Nucleus accumbens (tissue), 56 donors: ENCODE measurements at regions not wholly inside any gene's neighbourhood (a gene's known extent, or its start where the extent isn't known, plus 50 kb on each side); places are given as distances from the start of the nearest gene placed in this dataset.

Experiments used
- DNase-seq, 56 donors: peaks; one replicate each; lab custom pipeline; 2025; lab: John Stamatoyannopoulos, UW

DNA sequence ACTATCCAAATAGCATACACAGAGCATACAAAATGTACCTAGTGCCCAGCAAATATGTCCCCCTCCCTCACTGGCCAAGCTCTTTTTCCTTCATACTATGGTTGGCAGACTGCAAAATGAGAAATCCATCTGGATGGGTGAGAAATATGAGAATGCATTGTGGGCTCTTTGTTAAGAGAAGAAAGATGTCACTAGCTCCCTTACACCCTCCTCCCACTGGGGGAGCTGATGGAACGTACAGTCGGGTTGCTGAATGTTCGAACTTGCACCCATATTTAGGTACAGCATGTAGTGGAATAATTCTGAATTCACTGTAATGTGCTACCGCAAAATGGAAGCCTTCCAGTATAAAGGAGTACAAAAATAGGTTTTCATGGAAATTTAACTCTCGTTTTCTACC is 377.4 kb downstream of the GRIN2B start:
- no peak for DNase-seq

DNA sequence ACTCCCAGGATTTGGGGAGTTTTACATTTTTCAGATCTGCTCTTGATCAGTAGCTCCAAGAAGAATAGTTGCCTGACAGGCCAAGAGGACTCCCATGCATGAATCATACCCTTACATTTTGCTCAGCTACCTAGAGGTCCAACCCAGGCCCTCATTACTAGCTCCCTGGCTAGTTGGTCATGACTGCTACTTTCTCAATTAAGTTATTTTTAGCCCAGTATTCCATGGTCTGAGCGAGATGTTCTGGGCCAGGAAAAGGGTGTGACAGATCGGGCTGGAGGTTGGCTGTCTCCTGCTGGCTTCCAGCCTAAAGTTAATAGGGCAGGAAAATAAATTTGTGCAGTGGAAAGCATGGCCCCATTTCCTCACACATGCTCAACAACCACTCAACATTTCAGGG is 379.2 kb downstream of the GRIN2B start:
- no peak for DNase-seq

DNA sequence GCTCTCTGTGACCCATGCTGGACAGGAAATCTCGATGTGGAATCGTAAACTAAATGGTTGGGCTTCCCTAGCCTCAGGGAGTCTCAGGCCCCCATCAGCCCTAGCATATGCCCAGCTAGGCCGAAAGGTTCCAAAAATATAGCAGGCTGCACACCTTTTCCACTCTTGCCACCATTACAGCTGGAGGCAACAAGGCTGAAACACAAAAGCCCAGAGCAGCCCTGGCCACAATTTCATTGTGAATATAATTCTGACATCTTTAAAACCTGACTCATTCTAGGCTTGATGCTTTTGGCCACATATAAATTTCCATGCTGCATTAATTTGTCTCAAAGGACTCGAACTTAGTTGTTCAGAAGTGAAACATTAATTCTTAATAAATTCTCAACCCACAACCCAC is 382.2 kb downstream of the GRIN2B start:
- DNase-seq: no peak

DNA sequence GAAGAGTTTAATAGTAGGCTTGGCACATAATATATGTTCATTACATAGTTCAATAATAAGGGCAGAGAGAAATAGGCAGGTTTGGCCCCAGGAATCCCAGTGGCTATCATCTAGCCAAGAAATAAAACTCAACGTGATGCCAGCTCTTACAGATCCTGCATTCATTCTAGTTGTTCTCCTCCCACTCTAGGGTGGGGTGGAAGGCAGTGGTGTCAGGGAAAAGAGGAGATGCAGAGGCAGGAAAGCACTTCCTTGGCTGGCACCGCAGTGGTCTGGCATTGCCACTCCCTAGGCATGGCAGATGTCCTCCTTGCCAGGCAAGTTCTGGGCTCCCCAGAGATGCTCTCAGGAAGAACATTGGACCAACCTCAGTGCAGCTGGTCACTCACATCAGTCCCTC is 383.6 kb downstream of the GRIN2B start:
- DNase-seq: no peak

DNA sequence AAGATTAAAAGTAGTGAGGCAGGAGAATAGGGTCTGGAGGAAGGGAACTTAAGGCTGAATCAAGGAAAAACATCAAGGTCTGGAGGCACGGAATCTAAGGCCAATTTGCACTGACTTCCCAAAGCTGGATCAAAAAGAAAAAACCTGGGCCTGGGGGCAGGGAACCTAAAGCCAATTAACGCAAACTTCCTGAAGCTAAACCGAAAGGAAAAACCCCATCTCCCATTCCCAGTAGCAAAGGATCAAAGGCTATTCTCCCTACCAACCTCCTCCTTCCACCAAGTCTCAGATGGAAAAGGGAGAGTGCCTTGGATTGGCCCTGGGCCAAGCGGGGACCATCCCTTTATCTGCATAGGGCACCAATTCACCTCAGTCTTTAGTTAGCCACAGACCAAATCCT is 384.2 kb downstream of the GRIN2B start:
- no peak for DNase-seq

DNA sequence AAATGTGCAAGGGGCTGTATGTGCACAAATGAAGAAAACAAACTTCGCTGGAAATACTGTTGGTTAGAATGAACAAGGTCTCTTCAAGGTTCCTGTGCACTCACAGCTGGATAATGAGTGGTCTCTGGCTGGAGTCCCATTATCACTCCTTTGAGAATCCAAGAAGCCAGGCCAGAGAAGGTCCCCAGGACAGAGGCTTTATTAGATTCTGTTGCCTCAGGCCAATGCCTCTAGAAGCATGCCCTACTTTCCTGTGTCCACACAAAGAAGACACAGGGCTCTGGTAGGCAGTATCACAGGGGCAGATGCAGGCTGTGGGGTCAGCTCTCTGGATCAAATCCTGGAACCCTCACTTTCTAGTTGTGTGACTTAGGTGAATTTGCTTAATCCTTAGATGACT is 384.7 kb downstream of the GRIN2B start:
- DNase-seq: no peak

DNA sequence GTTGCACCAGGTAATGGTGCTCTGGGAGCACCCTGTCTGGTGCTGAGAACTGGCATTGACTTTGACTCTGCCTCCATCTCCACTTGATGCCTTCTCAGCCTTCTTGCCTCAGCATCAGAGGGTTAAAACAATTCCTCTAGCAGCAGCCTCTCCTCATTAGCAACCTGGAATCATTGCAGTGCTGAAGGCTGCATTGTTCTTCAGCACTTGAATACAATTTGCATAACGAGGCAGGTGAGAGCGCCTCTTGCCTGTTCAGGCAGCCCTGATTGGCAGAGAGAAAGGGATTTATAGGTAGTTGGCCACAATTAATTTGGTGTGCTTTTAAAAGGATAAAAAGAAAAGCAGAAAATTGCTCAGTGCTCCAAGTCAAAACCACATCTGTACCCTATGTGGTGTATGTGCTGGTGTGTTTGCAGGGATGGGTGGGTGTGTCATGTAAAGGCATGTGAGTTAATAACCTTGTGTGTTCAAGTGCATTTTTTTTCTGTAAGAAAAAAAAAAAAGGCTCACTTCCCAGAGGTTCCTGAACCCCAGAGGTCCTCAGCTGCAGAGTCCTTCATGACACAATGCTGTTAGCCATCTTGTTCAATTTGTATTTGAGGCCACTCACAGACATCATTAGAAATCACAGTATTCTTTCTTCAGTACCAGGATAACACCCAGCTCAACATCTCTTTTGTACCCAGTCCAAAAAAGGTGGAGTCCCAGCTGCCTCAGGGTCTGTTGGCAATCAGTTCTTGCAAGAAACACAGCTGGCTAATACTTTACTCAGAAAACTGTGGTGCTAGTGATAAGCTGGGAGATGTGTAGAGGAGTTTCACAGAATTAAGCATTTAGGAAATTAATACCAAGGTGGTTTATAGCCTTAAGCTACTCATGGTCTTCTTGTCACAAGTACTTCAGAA is 385.6 kb downstream of the GRIN2B start:
- peak in 6 of 56 donors; percentile 3 to 37 (median 34) for DNase-seq

DNA sequence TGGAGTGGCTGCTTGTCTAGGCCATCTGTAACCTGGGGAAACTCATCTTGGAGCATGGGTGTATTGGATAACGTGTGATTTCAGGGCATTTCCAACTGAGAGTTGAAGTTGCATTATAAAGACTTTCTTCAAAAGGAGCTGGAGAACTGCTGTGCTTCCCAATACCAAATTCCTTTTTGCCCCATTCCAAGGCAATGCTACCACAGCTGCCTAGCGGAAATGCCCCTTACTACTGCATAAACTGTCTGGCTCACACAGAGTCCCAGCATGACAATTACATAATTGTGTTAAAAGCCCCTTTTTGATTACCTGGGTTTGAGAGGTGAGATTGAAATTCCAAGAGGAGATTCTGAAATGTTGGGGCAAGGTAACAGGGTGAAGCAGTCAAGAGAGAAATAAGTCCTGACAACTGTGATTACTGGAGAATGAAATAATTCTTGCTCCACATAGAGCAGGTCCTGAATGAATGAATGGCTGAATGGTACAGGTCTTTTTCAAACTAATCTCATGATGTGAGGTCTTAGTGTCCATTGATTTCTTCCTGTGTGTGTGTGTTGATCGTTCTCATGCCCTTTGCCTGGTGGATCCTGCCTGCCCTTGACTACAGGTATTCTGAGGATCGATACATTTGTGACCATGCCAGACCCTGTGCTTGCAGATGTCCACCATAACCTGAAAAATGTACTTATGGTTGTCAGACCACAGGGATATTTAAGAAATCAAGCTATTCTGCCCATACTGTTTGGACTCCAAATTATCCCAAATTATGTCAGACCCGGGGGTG is 386.5 kb downstream of the GRIN2B start:
- no peak for DNase-seq

DNA sequence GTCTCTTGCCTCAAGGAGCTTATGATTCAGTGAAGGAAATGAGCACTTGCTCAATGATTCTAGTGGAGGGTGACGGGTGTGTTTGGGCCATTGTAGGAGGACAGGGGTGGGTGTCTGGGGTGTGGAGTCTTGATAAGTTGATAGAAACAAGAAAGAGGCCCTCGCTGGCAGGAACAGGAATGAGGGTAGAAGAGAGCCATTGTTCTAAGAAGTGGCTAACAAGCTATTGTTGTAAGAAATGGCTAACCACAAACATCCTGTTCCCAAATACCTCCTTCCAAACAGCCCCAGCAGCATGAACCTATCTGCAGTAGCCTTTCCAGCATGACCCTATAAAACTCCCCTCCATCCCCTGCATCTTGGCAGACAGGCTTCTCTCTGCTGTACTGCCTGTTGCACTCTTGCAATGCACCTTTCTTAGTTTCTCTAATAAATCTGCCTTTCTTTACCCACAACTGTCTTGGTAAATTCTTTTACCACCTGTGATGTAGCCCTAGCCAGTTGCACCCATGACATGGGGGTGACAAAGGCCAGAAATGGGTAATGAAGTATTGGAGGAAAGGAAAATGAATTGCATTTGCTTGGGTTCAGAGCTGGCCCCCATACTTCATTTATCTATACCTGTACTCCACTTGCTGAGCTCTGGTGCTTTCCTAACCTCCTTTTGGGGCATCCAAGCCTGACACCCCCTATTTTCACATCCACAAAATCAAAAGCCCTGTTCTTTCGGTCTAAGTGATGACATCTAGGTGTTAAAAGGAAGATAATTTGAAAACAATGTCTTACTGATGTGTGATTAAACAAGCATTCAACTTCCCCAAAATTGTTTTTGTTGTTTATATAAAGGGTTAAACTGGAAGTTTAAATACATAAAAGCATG is 389.1 kb downstream of the GRIN2B start:
- no peak for DNase-seq

DNA sequence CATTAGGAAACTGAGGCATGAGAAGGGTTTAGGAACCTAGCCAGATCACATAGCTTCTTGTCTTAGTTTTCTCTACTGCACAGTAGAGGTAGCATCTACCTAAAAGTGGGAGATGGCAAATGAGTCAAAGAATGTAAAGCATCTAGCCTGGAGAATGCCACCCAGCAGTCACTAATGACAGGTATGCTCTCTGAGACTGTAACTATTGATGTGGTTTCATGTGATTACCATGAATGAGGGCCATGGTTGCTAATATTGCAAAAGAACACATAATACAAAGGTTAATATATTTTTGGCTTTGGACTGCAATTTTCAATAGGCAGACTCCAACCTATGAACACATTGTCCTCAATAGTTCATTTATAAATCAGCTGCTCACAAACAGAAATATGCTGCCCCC is 389.9 kb downstream of the GRIN2B start:
- no peak for DNase-seq

DNA sequence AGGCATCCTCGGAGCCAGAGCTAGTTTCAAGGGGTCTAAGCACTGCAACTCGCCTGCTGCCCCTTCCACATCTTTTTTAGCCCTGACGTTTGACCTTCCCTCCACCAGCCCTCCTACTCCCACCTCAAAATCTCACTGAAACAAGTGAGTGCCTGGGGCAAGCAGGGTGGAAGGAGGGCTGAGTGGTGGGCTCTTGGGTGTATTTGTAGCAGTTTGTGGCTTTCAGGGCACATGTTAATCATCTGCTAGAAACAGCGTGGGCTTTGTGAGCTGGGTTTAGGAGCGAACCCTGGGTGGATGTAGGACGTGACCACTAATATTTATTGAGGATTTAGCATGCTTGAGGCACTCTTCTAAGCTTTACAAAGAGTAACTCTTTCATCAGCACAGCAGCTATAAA is 390.3 kb downstream of the GRIN2B start:
- no peak for DNase-seq

DNA sequence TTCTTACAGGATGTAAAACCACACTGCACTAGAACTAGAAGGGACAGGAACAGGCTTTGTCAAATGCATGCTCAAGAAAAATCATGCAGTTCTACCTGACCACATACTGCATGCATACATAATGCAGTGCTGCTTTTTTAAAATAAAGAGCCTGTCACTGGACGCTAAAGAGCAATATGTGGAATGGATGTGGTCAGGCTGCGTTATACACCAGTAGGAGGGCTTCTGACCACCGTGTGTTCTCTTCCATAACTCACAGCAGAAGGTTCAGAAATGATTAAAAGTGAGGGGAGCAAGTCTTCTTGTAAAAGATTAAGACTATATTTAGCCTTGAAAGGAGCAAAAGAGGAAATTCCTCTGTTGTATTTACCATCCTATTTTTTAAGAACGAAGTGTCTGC is 392.0 kb downstream of the EMP1 start:
- DNase-seq: no peak

DNA sequence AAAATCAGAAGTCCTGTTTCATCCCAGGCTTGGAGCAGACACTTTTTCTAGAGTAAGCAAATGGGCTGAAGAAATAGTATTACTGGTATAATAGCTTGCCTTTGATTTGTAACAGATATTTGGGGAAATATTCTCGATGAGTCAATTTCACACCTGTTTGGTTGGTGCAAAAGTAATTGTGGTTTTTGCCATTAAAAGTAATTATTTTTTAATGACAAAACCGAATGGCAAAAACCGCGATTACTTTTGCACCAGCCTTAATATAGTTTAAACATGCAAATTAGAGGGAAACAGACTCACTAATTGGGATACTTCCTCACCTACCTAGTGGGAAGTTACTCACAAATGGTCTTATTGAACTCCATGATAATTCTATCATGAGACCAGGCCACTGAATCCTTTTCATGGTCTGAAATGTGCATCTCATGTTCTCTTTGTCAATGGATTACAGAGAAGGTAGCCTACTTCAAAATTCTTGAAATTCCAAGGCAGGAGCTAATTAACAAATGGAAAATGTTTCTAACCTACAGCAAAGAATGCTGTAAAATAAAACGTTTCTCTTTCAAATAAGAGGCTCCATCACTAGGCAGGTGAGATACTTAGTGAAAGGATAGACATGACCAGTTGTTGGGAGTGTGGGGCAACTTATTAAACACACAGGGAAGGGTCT is 391.3 kb downstream of the EMP1 start:
- DNase-seq: no peak

DNA sequence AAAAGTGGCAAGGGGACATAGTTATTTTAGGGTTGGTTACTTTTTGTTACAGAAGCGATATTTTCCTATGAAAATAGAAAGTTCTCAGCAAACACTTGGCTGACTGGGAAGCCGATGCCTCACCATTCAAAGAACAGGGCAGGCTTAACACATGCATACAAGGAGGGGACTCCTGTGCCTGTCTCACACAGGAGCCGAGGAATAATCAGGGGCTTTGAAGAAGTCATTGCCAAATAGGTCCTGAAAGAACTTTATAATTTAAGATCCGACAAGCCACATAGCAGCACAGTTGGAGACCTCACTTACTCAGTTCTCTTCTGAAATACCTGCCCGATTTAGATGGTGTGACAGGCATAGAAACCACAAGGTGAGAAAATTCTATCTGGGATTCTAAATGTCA is 389.8 kb downstream of the EMP1 start:
- no peak for DNase-seq

DNA sequence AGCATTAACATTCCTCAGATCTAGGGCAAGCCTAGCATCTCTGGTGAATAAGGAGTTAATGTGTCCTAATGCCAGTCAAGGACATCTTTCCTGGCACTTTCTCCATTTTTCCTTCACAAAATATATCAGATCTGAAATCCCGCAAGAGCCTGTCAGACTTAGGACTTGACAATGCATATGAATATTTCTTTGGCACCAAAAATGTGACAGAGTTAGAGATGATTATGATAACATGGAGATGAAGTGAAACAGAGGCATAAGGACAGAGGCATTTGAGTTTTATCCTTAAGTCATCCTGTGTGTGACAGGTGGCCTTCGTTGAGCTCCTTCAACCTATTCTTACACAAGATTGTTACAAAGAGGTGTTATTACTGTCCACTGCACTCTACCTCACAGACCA is 388.0 kb downstream of the EMP1 start:
- DNase-seq: no peak

DNA sequence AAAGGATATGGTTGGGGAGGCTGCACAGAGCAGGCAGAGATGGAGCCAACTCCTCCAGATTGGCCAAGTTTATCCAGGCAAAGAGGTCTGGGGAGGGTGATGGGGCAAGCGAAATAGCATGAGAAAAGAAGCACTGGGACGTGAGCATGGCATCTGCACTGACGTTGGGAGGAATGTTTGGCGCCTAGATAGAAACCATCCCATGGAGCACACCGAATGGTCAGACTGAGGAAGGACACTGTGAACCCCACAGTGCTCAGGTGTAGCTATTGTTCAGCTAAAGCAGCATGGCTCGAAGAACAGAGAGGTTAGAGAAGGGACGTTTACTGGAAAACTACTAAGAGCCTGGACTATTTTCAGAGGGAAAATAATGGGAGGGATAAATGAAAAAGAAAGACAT is 387.1 kb downstream of the EMP1 start:
- no peak for DNase-seq

DNA sequence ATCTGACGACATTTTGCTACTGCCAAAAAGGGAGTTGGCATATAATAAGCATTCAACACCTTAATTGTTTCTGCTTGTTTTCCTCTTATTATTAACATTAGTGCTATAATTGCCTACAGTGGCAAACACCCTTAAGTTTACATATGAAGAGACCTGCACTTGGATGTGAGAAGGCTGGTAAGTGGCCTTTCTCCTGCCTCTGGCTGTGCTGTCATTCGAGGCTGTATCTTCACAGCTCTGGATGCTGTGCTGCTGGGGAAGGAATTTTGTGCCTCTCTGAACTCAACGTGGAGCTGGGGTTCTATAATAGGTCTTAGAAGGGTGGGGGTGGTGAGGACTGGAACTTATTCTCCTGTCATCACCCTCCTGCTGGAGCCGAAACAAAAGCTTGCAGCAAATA is 385.9 kb downstream of the EMP1 start:
- no peak for DNase-seq

DNA sequence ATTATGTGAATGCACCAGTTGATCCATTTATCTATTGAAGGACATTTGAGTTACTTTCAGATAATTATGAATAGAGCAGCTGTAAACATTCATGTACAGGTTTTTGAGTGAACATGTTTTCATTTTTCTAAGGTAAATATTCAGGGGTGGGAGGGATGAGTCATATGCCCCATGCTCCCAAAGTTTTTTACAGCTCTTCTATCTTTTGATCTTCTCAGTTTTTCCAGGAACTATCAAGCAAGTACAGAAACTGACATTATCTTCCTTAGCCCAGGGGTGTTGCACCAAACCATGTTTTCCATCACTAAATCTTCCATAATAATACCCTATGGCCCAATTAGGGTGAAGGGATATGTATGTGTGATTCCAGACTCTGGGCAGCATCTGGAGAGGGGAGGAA is 384.5 kb downstream of the EMP1 start:
- DNase-seq: no peak

DNA sequence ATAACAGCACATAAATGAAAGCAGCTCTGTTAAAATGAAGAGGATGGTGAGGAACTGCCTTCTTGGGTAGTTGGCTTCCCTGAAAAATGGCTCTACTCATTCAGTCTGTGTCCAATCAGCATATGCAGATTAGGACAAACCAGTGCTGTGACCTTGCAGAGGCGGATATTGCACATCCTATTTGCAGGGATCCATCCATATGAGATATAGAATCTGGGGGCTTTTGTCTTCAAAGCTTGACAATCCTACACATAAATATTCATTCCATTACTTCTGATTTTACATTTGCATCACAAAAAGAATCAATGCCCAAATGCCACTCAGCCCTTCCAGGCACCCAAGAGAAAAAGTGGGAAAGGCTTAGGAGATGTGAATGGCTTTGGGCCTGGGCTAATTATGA is 383.7 kb downstream of the EMP1 start:
- no peak for DNase-seq

DNA sequence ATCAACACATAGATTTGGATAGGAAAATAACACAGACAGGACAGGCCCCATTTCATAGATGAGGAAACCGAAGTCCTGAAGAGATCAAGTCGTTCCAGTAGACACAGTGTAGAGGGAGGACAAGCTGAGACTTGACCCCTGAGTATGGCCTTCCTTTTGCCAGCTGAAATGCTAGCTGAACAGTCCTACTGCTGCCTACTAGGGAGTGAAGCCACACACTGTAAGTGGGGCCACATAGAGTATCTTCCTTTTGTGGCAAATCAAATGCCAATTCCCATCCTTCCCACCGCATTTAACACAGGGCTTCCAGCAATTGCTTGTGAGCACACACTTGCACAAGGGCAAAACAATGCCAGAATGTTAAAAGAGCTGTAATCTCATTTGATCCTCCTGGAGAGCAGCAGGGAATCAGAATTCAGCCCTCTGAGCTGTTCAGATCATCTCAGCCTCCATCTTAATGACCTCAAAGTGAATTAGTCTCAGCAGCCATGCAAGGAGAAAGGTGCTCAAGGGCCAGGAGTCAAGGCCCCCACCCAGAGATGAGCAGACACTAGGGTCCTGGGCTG is 380.5 kb downstream of the EMP1 start:
- no peak for DNase-seq
